Esophagus muscularis mucosa (tissue), 3 donors: ENCODE measurements at regions not wholly inside any gene's neighbourhood (a gene's known extent, or its start where the extent isn't known, plus 50 kb on each side); places are given as distances from the start of the nearest gene placed in this dataset.

Experiments used
- CTCF ChIP-seq, 3 experiments: fragments of 200-600 bp in 2 of 3; fragments of 450-650 bp in 1 of 3; sonication (generic) in 2 of 3; IDR thresholded peaks; one replicate each; pipeline ENCODE4 v1.5.1; 2017 to 2019; ENCODE audit warnings: antibody characterized with exemption in 3 of 3, mild to moderate bottlenecking in 2 of 3, moderate library complexity in 1 of 3
- POLR2A ChIP-seq: fragments of 450-650 bp; IDR thresholded peaks from one replicate; pipeline ENCODE4 v1.6.1; 2017; ENCODE audit warnings: antibody characterized with exemption, moderate library complexity, mild to moderate bottlenecking, low read depth

- TF ChIP-seq CTCF (IDR thresholded peaks at IDR 0.05) (no peak), POLR2A (no peak)
Observed at GRCh38 chr5:57724836-57725235, 242.2 kb upstream of the ACTBL2 start.
